ENCODE measurements at regions not wholly inside any gene's neighbourhood (a gene's known extent, or its start where the extent isn't known, plus 50 kb on each side); places are given as distances from the start of the nearest gene placed in this dataset.
A peak's percentile ranks its signal among the peaks of the same experiment; 100 is the strongest.

GRCh38 chr10:3659203-3659917 is 125.6 kb downstream of the KLF6 start:
- TF ChIP-seq GATA2 (IDR thresholded peaks at IDR 0.05; ENCODE audit: low read depth, low read length): no peak
- TF ChIP-seq GATA3 (IDR thresholded peaks at IDR 0.05; ENCODE audit: low read depth, low read length): no peak

GRCh38 chr10:3658766-3659165 is 126.2 kb downstream of the KLF6 start:
- TF ChIP-seq GATA2 (IDR thresholded peaks at IDR 0.05; ENCODE audit: low read depth, low read length) (no peak), GATA3 (IDR thresholded peaks at IDR 0.05; ENCODE audit: low read depth, low read length) (no peak)

GRCh38 chr10:3656214-3656613 is 128.8 kb downstream of the KLF6 start:
- TF ChIP-seq GATA2 (IDR thresholded peaks at IDR 0.05; ENCODE audit: low read depth, low read length): no peak

GRCh38 chr10:3655528-3655927 is 129.5 kb downstream of the KLF6 start:
- TF ChIP-seq GATA3 (IDR thresholded peaks at IDR 0.05; ENCODE audit: low read depth, low read length): no peak
- no peak for TF ChIP-seq GATA2 (IDR thresholded peaks at IDR 0.05; ENCODE audit: low read depth, low read length)

- TF ChIP-seq GATA3 (IDR thresholded peaks at IDR 0.05; ENCODE audit: low read depth, low read length): no peak
- TF ChIP-seq GATA2 (IDR thresholded peaks at IDR 0.05; ENCODE audit: low read depth, low read length): no peak
Measured at GRCh38 chr10:3654980-3655379, 130.0 kb downstream of the KLF6 start.

GRCh38 chr10:3654496-3654895 is 130.5 kb downstream of the KLF6 start:
- TF ChIP-seq GATA3 (IDR thresholded peaks at IDR 0.05; ENCODE audit: low read depth, low read length) (no peak), GATA2 (IDR thresholded peaks at IDR 0.05; ENCODE audit: low read depth, low read length) (no peak)

- TF ChIP-seq GATA2 (IDR thresholded peaks at IDR 0.05; ENCODE audit: low read depth, low read length): peak; percentile 55
- no peak for TF ChIP-seq GATA3 (IDR thresholded peaks at IDR 0.05; ENCODE audit: low read depth, low read length)
Measured at GRCh38 chr10:3652886-3653285, 132.1 kb downstream of the KLF6 start.

- TF ChIP-seq GATA3 (IDR thresholded peaks at IDR 0.05; ENCODE audit: low read depth, low read length) (no peak), GATA2 (IDR thresholded peaks at IDR 0.05; ENCODE audit: low read depth, low read length) (no peak)
Measured at GRCh38 chr10:3651969-3652653, 132.9 kb downstream of the KLF6 start.

- TF ChIP-seq GATA3 (IDR thresholded peaks at IDR 0.05; ENCODE audit: low read depth, low read length) (no peak), GATA2 (IDR thresholded peaks at IDR 0.05; ENCODE audit: low read depth, low read length) (no peak)
Measured at GRCh38 chr10:3648576-3648975, 136.4 kb downstream of the KLF6 start.

- TF ChIP-seq GATA3 (IDR thresholded peaks at IDR 0.05; ENCODE audit: low read depth, low read length) (no peak), GATA2 (IDR thresholded peaks at IDR 0.05; ENCODE audit: low read depth, low read length) (no peak)
Measured at GRCh38 chr10:3648170-3648569, 136.8 kb downstream of the KLF6 start.

GRCh38 chr10:3647074-3647473 is 137.9 kb downstream of the KLF6 start:
- TF ChIP-seq GATA2 (IDR thresholded peaks at IDR 0.05; ENCODE audit: low read depth, low read length) (no peak), GATA3 (IDR thresholded peaks at IDR 0.05; ENCODE audit: low read depth, low read length) (no peak)

- TF ChIP-seq GATA3 (IDR thresholded peaks at IDR 0.05; ENCODE audit: low read depth, low read length) (no peak), GATA2 (IDR thresholded peaks at IDR 0.05; ENCODE audit: low read depth, low read length) (no peak)
Measured at GRCh38 chr10:3645406-3645805, 139.6 kb downstream of the KLF6 start.

- TF ChIP-seq GATA3 (IDR thresholded peaks at IDR 0.05; ENCODE audit: low read depth, low read length): no peak
- no peak for TF ChIP-seq GATA2 (IDR thresholded peaks at IDR 0.05; ENCODE audit: low read depth, low read length)
Measured at GRCh38 chr10:3640816-3641215, 144.2 kb downstream of the KLF6 start.

GRCh38 chr10:3639546-3639945 is 145.5 kb downstream of the KLF6 start:
- TF ChIP-seq GATA3 (IDR thresholded peaks at IDR 0.05; ENCODE audit: low read depth, low read length): no peak
- no peak for TF ChIP-seq GATA2 (IDR thresholded peaks at IDR 0.05; ENCODE audit: low read depth, low read length)

Measured in SH-SY5Y (cell line).